GM18519 (cell line): ENCODE measurements at regions not wholly inside any gene's neighbourhood (a gene's known extent, or its start where the extent isn't known, plus 50 kb on each side); places are given as distances from the start of the nearest gene placed in this dataset.

Source experiments
- ATAC-seq: cut with Tn5 transposase; IDR thresholded peaks from one replicate; pipeline ENCODE4 v1.9.1; 2021; ENCODE audit warnings: mild to moderate bottlenecking, moderate library complexity; ENCODE audit not compliant: unreplicated experiment, low FRiP score

DNA sequence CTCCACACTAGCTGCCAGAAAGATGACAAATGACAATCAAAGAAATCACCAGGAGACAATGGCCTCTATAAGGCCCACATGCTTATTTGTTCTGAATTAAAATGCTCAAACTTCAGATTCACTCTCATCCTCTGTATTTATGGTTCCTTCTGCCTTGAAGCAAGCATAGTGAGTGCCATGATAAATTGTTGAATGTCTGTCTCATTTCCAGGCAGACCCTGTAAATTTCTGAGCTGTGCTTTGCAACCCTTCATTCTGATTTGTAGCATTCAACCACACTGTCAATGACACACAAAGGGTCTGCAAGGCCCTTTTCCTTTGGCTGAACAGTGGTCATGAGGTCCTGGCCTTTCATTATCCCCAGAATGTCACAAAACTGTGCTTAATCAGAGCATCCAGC is 506.6 kb upstream of the GHITM start:
- ATAC-seq, result no peak

DNA sequence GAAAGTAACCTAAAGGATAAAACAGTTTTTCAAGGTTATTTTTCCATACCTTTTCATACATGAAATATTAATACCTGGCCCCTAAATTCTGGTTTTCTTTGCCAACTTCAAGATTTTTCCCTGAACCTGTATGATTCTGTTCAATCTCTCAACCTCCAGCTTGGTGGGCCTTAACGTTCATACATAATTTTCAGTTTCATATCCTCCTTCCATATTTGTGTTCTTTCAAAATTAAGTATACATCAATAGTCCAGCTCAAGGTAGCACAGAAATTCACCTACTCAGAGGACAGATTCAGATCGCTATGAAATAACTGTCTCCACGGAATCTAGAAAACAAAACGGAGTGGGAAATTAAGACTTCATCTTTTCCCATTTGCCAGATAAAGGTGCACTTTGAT is 505.8 kb upstream of the GHITM start:
- no peak for ATAC-seq

DNA sequence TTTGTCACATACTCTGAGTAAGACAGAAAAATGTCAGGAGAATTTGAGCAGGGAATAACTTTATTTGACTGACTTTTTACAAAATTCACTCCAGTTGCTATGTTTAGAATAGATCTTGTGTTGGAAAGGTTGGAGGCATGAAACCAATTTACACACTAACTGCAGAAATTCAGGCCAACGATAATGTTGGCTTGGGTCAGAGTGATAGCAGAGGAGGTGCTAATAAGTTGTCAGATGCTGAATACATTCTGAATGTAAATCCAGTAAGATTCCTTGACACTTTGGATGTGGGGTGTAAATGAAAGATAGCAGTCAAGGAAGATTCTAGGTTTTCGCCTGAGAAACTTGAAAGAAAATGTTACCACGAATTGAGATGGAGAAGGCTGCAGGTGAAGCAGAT is 502.5 kb upstream of the GHITM start:
- ATAC-seq, result no peak

DNA sequence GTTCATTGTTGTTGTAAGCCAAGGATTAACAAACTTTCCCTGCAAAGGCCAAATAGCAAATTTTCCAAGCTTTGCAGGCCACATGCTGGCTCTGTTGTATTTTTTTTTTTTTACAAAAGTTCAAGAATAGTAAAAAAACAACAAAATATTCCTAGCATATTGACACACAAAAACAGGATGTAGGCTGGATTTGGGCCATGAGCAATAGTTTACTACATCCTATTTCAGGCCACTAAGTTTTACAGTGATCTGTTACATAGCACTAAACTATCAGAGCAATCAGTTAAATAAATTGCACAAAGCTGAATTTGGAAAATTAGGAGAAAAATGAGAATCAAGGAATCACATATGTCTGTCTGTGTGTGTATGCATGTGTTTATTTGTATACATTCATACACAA is 491.8 kb upstream of the GHITM start:
- ATAC-seq, result no peak

DNA sequence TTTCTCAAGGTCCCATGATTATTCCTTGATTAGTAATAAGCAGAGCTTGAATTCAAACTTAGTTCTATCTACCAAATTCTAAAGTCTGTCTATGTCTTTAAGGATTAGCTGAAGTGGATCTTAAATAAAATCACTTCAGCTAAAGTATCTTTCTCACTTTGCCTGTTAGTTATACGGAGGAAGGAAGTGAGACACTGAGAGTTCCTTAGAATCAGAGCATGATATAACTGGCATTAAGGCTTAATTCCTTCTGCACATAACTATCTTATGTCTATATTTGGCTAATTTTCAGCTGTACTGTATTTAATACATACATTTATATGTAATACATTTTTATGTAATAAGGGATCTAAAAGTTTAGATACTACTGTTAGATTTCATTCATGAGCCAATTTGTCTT is 491.1 kb upstream of the GHITM start:
- no peak for ATAC-seq

DNA sequence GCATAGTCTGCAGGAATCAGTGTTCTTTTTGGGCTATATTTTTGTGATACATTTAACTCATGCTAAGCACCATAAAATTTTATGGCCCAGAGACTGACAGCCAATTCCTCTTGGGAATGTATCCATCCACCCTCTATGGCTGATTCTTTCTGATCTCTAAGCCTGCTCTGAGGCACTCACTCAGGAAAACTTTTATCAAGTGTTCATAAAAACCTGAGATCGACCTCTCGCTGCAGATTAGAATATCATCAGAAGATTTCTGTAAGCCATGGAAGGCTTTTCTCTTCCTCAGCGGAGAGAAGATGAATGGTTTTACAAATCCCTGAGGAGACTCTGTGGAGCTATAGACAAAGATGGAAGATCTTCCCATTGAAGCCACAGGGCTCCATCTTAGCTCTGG is 489.8 kb upstream of the GHITM start:
- ATAC-seq, result no peak

DNA sequence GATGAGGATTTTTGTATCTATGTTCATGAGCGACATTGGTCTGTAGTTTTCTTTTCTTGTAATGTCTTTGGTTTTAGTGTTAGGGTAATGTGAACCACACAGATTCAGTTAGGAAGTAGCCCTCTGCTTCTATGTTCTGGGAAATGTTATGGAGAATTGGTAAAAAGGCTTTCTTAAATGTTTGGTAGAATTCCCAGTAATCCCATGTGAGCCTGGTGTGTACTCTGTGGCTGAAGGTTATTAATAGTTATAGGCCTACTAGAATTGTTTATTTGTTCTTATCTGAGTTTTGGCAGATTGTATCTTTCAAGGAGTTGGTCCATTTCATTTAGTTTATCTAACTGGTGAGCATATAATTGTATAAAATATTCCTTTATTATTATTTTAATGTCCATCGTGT is 484.6 kb upstream of the GHITM start:
- ATAC-seq, result no peak

DNA sequence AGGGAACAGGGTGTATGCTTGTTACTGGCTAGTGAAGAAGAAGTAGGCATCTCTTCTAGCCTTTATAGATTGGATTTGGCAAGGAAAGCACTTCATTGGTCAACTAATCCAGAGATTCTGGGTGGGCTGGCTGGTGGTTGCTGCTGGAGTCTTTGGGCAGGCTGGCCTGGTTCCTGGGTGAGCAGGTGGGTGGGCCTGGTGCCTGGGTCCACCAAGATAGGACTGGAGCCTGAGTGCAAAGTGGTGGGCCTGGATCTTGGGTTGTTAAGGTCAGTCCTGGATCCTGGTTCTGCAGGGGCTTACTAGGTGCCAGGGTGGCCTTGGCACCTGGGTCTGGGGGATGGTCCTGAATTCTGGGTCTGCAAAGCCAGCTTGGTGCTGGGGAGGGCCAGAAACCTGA is 482.4 kb upstream of the GHITM start:
- no peak for ATAC-seq

DNA sequence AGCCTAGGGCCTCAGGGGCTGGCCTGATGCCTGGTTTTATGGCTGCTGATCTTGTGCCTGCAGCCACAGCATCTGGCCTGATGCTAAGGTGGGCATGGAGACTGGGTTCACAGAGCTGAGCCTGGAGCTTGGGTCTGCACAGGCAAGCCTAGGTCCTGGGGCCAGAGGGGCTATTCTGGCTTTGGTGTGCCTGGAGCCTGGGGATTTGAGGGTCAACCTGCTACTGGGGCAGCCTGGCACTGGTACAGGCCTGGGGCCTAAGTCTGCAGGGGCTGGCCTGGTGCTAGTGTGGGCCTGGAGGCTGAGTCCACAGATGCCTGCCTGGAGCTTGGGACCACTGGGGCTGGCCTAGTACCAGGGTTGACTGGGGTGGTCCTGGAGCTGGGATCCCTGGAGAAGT is 481.8 kb upstream of the GHITM start:
- no peak for ATAC-seq

DNA sequence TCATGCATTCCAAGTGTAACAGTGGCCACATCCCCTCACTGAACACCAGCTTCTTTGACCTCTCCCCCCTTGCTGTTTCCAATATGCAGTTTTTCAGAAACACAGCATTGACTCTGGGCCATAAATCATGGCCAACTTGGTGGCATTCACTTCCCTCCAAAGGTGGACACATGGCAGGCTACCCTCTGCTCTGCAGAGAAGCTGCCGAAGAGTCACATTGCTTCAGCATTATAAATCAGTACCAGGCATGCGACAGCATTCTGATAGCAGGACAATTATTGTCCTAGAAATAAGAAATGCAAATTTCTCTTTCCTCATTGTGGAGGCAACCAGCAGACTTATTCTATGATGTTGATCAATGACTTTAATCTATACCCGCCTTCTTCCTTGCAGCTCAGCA is 475.4 kb upstream of the GHITM start:
- no peak for ATAC-seq

DNA sequence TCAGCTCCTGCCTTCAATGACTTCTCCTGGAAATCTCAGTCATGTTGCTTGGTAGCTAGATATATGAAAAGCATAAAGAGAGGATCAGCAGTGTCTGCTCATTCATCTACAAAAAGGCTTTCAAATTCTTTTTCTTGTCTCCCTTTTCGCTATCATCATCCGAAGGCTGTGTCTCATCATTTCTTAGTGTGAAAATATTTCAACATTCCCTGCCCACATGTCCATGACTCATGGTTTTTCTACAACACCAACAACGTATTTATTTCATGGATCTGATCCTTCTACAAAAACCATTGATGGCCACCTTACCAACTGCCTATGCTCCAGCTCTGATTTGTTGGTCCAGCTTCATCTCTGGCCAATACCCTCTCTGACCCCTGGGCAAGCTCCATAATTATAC is 472.5 kb upstream of the GHITM start:
- ATAC-seq, result no peak

DNA sequence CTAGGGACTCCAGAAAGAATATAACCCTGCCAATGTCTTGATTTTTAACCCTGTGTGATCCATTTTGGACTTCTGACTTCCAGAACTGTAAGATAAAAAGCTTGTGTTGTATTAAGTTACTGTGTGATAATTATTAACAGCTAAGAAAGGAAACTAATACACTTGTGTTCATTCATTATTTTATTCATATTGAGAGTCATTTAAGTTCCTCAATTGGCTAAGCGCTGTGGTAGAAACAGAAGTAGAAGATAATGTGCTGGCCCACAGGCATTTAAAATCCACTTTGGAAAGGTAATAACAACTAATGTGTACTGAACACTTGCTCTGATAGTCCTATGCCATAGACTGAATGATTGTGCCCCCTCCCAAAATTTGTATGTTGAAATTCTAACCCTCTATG is 471.7 kb upstream of the GHITM start:
- no peak for ATAC-seq

DNA sequence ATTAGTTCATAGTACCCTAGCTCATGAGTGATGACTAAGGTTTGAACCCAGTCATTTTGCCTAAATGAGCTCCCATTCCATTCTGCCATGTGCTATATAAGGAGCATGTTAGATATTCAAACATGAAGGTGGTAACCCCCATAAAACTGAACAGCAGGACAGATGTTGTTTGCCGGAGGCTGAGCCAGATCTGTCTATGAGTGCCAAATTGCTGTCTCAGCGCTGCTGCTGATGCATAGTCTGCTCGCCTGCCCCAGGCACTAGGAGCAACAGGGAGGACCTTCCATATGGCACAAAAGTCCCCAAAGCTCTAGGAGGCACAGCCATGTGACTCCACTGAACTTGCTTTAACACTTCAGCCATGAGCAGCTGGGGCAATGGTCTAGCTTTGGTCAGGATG is 466.0 kb upstream of the GHITM start:
- ATAC-seq, result no peak

DNA sequence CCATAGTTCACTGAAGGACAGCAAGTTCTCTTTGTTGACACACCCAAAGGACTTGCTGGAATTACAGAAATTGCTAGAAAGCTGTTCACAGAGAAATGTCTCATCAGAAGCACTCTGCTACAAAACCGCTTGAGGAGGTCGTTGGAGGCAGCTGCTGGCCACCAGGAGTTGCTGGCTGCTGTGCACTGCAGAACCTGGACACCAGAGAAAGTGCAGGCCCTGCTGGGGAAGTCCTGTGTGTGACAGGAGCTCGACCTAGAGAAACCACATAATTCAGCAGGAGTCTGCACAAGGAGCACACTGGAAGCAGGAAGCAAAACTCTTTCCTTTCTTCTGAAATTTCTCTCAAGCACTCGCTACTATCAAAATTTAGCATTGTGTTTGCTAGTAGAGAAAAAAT is 461.5 kb upstream of the GHITM start:
- no peak for ATAC-seq

DNA sequence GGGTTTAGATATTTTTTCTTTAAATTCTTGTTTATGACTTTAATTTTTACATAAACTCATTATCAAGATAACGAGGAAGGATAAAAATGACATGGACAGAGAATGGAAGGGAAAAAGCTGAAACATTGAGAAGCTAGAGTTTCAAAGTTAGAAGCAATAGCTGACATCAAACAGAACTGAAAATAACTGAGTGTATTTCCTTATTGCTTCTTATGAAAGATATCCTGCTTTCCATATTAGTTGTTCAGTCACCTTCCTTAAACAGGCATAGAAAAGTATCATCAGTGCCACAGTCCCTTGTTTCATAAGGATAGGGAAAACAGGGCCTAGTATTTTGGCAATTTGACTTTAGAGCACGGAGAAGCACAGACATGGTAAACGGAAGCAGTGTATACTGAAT is 460.5 kb upstream of the GHITM start:
- no peak for ATAC-seq

DNA sequence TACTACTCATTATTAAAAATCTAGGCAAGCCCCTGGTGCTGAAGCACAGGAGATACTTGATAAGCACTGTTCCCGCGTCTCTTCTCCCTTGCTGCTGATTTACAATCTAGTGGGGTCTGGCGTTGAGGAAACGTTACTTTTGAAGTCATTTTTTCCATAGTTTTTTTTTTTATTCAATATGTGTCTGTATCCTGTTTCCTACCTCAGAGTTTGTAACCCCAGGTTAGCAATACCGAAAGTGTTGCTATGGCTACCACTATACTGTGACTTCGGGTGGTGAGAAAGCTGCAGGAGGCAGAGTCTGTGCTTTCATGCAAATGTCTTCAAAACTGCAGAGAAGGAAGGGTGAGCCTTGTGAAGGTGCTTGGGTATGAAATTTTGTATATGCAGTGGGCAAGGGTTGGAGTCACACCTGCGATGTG is 458.8 kb upstream of the GHITM start:
- peak; percentile 97 for ATAC-seq

DNA sequence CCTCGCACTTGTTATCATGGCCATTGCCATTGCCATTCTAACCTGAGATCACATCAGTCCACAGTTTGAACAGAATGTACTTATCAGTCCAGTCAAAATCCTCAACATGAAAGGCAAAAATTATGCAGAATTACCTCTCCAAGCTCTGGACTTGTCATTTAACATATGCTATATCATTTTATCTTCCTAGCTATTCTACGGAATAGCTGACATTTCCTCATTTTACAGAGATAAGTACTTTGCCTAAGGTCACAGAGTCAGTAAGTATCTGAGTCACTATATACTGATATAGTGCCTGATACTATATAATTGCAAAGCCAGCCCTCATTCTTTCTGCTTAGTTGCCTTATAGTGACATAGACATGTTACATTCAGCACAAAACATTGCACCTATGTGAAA is 456.9 kb upstream of the GHITM start:
- ATAC-seq, result no peak

DNA sequence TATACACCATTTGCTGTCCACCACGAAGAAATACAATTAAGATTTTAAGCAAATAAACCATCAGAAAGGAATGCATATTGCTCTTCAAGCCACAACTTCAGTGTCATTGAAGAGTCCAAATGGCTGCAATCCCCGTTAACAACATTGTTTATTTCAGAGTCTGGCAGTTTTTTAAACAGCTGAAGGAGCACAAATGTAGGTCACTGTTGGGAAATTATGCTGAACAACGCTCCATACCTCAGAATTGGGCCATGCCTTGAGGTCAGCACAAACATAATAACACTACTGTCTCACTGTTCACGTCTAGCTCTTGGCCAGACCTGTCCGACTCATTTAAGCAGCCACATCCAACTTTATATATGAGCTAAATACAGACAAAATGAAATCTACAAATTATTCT is 453.9 kb upstream of the GHITM start:
- ATAC-seq, result no peak

DNA sequence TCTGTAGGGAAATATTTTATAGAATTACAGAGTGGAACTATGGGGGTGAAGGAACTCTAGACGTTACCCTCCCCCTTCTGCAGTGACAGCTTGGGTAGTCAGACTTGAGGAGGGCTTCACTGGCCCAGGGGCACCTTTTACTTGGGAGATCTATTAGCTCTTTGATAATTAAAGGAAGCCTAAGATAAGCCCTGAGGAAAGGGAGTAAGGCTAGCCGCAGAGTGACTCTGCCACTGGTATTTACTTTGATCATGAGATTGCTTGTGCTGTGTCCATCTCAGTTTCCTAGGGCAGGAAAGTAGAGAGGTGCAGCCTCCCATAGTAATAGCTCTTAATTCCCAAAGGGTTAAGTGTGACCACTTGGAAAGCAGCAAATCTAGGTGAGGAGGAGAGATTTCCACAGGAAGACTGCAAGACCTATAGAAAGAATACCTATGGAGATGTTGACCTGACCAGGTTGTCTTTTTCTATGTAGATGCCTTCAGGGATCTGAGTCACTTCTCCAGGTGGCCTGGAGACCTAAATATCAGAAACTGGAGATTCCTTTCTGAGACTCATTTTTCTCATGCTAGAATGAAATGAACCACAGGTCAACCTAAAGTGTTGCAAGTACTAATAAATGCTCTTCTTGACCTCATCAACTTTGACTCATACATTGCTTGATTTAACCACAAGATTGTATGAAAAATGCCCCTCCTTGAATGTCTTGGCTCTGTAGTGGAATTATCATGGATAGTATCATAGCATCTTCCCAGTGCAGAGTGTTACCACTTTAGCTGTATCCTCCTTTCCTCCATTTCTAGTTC is 447.3 kb upstream of the GHITM start:
- no peak for ATAC-seq

DNA sequence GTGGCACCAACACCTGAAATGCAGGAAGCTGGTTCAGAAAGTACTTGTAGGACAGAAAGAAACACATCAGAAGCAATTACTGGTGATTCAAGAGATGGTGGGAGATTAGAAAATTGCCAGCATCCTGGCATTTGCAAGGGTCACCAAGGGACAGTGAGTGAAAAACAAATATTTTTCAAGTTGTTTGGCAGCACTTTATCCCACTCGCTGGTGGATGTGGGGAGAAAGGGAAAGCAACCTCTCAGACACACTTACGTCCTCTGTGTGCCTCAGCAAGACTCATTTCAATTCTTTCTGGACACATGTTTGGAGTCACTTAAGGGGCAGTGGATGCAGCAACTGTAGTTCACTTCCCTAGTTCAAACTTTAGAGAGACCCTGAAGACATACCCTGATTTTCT is 440.4 kb upstream of the GHITM start:
- no peak for ATAC-seq

DNA sequence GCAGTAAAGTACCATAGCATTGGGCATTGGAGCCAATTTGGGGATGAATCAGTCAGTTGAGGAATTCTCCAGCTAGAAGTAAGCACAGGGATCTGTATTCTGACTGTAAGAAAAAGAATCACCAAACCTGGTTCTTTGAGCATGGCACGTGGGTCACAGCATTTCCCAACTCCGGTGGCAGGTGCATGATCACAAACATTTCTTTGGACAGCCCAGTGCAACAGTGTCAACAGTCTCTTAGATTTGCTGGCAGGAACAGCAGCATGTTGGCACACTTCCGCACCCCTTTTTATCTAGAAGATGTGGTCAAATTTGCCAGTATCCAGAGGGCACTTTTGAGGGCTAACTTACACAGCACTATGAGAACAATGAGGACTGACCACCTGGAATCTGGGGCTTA is 437.5 kb upstream of the GHITM start:
- no peak for ATAC-seq

DNA sequence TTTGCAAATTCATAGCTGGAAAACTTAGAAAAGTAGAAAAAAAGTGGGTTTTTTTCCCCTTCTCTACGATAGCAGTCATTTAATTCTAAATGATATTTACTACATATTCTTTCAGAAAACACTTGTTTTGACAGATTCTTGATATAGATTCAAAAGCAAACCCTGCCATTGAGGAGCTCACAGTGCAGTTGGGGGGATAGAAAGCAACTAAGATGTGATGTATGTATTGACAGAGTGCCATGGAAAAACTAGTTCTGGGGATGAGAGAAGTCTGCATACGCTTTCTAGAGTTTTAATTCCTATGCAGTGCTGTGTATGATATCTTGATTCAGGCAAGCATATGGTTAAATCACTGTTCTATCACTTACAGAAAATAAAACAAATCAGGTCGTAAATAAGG is 436.6 kb upstream of the GHITM start:
- no peak for ATAC-seq

DNA sequence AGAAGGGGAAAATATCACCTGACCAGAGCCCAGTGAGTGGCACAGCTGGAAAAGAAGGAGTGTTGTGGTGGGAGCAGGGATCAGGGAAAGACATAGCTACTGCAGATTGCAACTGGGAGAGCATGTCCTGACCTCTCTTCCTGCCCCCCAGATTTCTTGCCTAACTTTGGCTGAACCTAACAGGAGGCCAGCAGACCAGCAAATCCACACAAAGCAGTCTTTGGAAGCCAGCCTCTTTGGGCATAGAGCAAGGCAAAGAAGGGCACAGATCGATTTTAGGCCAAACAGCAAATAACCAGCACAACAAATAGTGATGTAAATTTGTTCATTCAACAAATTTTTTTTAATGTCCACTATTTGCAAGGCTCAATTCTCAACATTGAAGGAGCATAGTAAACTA is 433.2 kb upstream of the GHITM start:
- no peak for ATAC-seq
